ENCODE measurements at regions not wholly inside any gene's neighbourhood (a gene's known extent, or its start where the extent isn't known, plus 50 kb on each side); places are given as distances from the start of the nearest gene placed in this dataset.

GRCh38 chr17:65366102-65366844, 195.2 kb downstream of the AXIN2 start:
- Histone ChIP-seq H3K27ac (no peak overlapping the region), H3K27me3 (peaks cover 10% of the 10 kb centered on the region), H3K36me3 (replicated peaks in 1 of 2) (no peaks in the 10 kb centered on the region), H3K4me1 (replicated peaks in 1 of 2) (no peaks in the 10 kb centered on the region), H3K4me3 (no peak overlapping the region), H3K9me3 (replicated peaks in 1 of 3) (no peaks in the 10 kb centered on the region)
- TF ChIP-seq POLR2A (IDR thresholded peaks at IDR 0.05): no peak
- DNase-seq: no peak
- WGBS, 4 donors: 86 to 90% (median 89%) methylated on average over 15 of the region's 15 CpGs
- intact Hi-C loops (cut with DNase I): no loop called here

GRCh38 chr17:65365169-65365568, 196.3 kb downstream of the AXIN2 start:
- intact Hi-C loops (cut with DNase I): no loop called here
- 58 to 66% (median 61%) methylated on average over 11 of the region's 11 CpGs for WGBS, 4 donors

GRCh38 chr17:65364438-65364837, 197.0 kb downstream of the AXIN2 start:
- H3K4me3 ChIP-seq: no peak overlapping the region
- H3K27ac ChIP-seq: no peak overlapping the region
- intact Hi-C loops (cut with DNase I): no loop called here
- no peak for DNase-seq
- H3K36me3 ChIP-seq (replicated peaks in 1 of 2): no peaks in the 10 kb centered on the region
- no peaks in the 10 kb centered on the region for H3K9me3 ChIP-seq (replicated peaks in 1 of 3)
- H3K27me3 ChIP-seq: no peaks in the 10 kb centered on the region
- H3K4me1 ChIP-seq (replicated peaks in 1 of 2): no peaks in the 10 kb centered on the region
- 74 to 81% (median 76%) methylated on average over 4 to 7 of the region's 7 CpGs for WGBS, 4 donors
- TF ChIP-seq POLR2A (IDR thresholded peaks at IDR 0.05): no peak
- TF ChIP-seq, protein P1, sequence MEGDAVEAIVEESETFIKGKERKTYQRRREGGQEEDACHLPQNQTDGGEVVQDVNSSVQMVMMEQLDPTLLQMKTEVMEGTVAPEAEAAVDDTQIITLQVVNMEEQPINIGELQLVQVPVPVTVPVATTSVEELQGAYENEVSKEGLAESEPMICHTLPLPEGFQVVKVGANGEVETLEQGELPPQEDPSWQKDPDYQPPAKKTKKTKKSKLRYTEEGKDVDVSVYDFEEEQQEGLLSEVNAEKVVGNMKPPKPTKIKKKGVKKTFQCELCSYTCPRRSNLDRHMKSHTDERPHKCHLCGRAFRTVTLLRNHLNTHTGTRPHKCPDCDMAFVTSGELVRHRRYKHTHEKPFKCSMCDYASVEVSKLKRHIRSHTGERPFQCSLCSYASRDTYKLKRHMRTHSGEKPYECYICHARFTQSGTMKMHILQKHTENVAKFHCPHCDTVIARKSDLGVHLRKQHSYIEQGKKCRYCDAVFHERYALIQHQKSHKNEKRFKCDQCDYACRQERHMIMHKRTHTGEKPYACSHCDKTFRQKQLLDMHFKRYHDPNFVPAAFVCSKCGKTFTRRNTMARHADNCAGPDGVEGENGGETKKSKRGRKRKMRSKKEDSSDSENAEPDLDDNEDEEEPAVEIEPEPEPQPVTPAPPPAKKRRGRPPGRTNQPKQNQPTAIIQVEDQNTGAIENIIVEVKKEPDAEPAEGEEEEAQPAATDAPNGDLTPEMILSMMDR (IDR thresholded peaks at IDR 0.05): no peak

More at GRCh38 chr17:65365169-65365568, 196.3 kb downstream of the AXIN2 start:
- H3K27me3 ChIP-seq: no peaks in the 10 kb centered on the region
- no peaks in the 10 kb centered on the region for H3K36me3 ChIP-seq (replicated peaks in 1 of 2)
- H3K4me3 ChIP-seq: no peak overlapping the region
- no peak for DNase-seq
- TF ChIP-seq, protein P1 (IDR thresholded peaks at IDR 0.05): no peak
- TF ChIP-seq POLR2A (IDR thresholded peaks at IDR 0.05): no peak
- H3K4me1 ChIP-seq (replicated peaks in 1 of 2): no peaks in the 10 kb centered on the region
- no peaks in the 10 kb centered on the region for H3K9me3 ChIP-seq (replicated peaks in 1 of 3)
- H3K27ac ChIP-seq: no peak overlapping the region

DNA sequence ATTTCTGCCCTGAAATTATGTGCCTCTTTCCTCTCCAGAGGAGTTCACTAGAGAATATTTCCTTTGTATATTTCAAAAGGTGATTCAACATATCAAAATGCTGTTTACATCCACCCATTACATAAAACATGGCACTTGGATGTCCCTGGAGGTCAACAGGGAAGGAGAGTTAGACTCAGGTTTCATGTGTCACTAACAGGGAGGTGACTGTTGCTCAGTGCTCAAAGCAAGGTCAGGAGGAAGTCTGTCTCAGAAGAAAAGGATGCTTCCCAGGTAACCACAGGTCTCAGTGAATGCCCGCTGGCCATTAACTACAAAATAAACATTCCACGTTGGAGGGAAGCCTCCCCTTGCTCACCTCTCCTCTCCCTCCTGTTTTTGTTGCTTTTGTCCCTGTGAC, 198.6 kb downstream of the AXIN2 start:
- intact Hi-C loops (cut with DNase I): no loop called here
- no peak for TF ChIP-seq POLR2A (IDR thresholded peaks at IDR 0.05)
- TF ChIP-seq, protein P1 (IDR thresholded peaks at IDR 0.05): no peak
- DNase-seq: no peak
- no peak overlapping the region for H3K4me3 ChIP-seq
- no peaks in the 10 kb centered on the region for H3K36me3 ChIP-seq (replicated peaks in 1 of 2)
- no peaks in the 10 kb centered on the region for H3K27me3 ChIP-seq
- H3K27ac ChIP-seq: no peak overlapping the region
- no peaks in the 10 kb centered on the region for H3K9me3 ChIP-seq (replicated peaks in 1 of 3)
- H3K4me1 ChIP-seq (replicated peaks in 1 of 2): no peaks in the 10 kb centered on the region
- 58 to 78% (median 69%) methylated on average over 2 of the region's 2 CpGs for WGBS, 4 donors
